GM23338 (cell line): ENCODE measurements at regions not wholly inside any gene's neighbourhood (a gene's known extent, or its start where the extent isn't known, plus 50 kb on each side); places are given as distances from the start of the nearest gene placed in this dataset.

Experiments used
- CREB1 ChIP-seq: fragments of 250-450 bp; sonication (Bioruptor Pico); IDR thresholded peaks from 2 replicates; pipeline ENCODE4 v1.5.0; 2020; ENCODE audit warnings: low read depth, mild to moderate bottlenecking, moderate library complexity
- EZH2 ChIP-seq: fragments of 200-600 bp; sonication (generic); IDR thresholded peaks from one replicate; pipeline ENCODE4 v1.8.0; 2017; ENCODE audit warnings: antibody characterized with exemption, mild to moderate bottlenecking, low read depth; ENCODE audit not compliant: unreplicated experiment
- EZH2phosphoT487 ChIP-seq: fragments of 200-600 bp; sonication (generic); IDR thresholded peaks from one replicate; pipeline ENCODE4 v1.8.1; 2018; ENCODE audit warnings: antibody characterized with exemption; ENCODE audit not compliant: unreplicated experiment
- NANOG ChIP-seq: IDR thresholded peaks from 2 replicates; pipeline ENCODE4 v1.6.1; 2016; ENCODE audit warnings: antibody characterized with exemption, borderline replicate concordance
- POLR2AphosphoS5 ChIP-seq: IDR thresholded peaks from 2 replicates; pipeline ENCODE4 v1.6.1; 2016; ENCODE audit warnings: antibody characterized with exemption, low read depth
- ZNF114 ChIP-seq: fragments of 250-450 bp; sonication (Bioruptor Pico); IDR thresholded peaks from 2 replicates; pipeline ENCODE4 v1.5.0; 2020; ENCODE audit warnings: mild to moderate bottlenecking, moderate library complexity
- ZNF331 ChIP-seq: fragments of 250-450 bp; sonication (Bioruptor Pico); IDR thresholded peaks from 2 replicates; pipeline ENCODE4 v1.5.0; 2020; ENCODE audit warnings: low read depth, mild to moderate bottlenecking, moderate library complexity
- TF ChIP-seq, protein P1 (sequence below), 2 experiments: fragments of 200-600 bp in 1 of 2; sonication (generic) in 1 of 2; conservative IDR thresholded peaks; 2 replicates each; pipeline versions ENCODE4 v1.5.1 to v1.6.1; 2016 to 2017; ENCODE audit warnings: antibody characterized with exemption in 2 of 2, low read depth in 2 of 2, mild to moderate bottlenecking in 2 of 2, moderate library complexity in 1 of 2
- TF ChIP-seq, protein P2 (sequence below): fragments of 250-450 bp; sonication (Bioruptor Pico); IDR thresholded peaks from 2 replicates; pipeline ENCODE4 v1.5.0; 2020; ENCODE audit warnings: mild to moderate bottlenecking, moderate library complexity
- TF ChIP-seq, protein P3 (sequence below): IDR thresholded peaks from 2 replicates; pipeline ENCODE4 v1.6.1; 2016; ENCODE audit warnings: antibody characterized with exemption
- TF ChIP-seq, protein P4 (sequence below): IDR thresholded peaks from one replicate; pipeline ENCODE4 v1.6.1; 2018; ENCODE audit warnings: antibody characterized with exemption; ENCODE audit not compliant: unreplicated experiment

DNA sequence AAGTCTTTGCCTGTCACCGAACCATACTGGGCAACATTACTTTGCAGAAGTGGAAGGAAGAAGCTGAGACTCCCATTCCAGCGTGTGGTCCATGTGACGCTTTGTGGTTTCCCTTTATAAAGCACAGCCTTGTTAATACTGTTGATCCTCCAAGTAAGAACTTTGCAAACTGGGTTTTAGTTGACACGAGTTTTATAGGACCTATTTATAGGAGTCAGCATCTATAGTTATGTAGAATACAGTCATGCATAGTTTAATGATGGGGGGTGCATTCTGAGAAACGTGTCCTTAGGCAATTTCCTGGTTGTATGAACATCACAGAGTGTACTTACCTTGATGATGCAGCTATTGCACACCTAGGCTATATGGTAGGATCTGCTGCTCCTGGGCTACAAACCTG is 1879.4 kb upstream of the TENM3 start:
- TF ChIP-seq, protein P1, sequence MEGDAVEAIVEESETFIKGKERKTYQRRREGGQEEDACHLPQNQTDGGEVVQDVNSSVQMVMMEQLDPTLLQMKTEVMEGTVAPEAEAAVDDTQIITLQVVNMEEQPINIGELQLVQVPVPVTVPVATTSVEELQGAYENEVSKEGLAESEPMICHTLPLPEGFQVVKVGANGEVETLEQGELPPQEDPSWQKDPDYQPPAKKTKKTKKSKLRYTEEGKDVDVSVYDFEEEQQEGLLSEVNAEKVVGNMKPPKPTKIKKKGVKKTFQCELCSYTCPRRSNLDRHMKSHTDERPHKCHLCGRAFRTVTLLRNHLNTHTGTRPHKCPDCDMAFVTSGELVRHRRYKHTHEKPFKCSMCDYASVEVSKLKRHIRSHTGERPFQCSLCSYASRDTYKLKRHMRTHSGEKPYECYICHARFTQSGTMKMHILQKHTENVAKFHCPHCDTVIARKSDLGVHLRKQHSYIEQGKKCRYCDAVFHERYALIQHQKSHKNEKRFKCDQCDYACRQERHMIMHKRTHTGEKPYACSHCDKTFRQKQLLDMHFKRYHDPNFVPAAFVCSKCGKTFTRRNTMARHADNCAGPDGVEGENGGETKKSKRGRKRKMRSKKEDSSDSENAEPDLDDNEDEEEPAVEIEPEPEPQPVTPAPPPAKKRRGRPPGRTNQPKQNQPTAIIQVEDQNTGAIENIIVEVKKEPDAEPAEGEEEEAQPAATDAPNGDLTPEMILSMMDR (conservative IDR thresholded peaks at IDR 0.05; ENCODE audit: low read depth in 2 of 2) = no peak
- TF ChIP-seq POLR2AphosphoS5 (no peak), EZH2phosphoT487 (no peak), EZH2 (no peak), ZNF331 (CRISPR knock-in tag) (no peak), CREB1 (CRISPR knock-in tag) (no peak), NANOG (no peak), ZNF114 (CRISPR knock-in tag) (no peak)
- TF ChIP-seq, protein P2, sequence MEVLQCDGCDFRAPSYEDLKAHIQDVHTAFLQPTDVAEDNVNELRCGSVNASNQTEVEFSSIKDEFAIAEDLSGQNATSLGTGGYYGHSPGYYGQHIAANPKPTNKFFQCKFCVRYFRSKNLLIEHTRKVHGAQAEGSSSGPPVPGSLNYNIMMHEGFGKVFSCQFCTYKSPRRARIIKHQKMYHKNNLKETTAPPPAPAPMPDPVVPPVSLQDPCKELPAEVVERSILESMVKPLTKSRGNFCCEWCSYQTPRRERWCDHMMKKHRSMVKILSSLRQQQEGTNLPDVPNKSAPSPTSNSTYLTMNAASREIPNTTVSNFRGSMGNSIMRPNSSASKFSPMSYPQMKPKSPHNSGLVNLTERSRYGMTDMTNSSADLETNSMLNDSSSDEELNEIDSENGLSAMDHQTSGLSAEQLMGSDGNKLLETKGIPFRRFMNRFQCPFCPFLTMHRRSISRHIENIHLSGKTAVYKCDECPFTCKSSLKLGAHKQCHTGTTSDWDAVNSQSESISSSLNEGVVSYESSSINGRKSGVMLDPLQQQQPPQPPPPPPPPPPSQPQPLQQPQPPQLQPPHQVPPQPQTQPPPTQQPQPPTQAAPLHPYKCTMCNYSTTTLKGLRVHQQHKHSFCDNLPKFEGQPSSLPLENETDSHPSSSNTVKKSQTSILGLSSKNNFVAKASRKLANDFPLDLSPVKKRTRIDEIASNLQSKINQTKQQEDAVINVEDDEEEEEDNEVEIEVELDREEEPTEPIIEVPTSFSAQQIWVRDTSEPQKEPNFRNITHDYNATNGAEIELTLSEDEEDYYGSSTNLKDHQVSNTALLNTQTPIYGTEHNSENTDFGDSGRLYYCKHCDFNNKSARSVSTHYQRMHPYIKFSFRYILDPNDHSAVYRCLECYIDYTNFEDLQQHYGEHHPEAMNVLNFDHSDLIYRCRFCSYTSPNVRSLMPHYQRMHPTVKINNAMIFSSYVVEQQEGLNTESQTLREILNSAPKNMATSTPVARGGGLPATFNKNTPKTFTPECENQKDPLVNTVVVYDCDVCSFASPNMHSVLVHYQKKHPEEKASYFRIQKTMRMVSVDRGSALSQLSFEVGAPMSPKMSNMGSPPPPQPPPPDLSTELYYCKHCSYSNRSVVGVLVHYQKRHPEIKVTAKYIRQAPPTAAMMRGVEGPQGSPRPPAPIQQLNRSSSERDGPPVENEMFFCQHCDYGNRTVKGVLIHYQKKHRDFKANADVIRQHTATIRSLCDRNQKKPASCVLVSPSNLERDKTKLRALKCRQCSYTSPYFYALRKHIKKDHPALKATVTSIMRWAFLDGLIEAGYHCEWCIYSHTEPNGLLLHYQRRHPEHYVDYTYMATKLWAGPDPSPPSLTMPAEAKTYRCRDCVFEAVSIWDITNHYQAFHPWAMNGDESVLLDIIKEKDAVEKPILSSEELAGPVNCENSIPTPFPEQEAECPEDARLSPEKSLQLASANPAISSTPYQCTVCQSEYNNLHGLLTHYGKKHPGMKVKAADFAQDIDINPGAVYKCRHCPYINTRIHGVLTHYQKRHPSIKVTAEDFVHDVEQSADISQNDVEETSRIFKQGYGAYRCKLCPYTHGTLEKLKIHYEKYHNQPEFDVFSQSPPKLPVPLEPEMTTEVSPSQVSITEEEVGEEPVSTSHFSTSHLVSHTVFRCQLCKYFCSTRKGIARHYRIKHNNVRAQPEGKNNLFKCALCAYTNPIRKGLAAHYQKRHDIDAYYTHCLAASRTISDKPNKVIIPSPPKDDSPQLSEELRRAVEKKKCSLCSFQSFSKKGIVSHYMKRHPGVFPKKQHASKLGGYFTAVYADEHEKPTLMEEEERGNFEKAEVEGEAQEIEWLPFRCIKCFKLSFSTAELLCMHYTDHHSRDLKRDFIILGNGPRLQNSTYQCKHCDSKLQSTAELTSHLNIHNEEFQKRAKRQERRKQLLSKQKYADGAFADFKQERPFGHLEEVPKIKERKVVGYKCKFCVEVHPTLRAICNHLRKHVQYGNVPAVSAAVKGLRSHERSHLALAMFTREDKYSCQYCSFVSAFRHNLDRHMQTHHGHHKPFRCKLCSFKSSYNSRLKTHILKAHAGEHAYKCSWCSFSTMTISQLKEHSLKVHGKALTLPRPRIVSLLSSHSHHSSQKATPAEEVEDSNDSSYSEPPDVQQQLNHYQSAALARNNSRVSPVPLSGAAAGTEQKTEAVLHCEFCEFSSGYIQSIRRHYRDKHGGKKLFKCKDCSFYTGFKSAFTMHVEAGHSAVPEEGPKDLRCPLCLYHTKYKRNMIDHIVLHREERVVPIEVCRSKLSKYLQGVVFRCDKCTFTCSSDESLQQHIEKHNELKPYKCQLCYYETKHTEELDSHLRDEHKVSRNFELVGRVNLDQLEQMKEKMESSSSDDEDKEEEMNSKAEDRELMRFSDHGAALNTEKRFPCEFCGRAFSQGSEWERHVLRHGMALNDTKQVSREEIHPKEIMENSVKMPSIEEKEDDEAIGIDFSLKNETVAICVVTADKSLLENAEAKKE (CRISPR knock-in tag) = no peak
- TF ChIP-seq, protein P3, sequence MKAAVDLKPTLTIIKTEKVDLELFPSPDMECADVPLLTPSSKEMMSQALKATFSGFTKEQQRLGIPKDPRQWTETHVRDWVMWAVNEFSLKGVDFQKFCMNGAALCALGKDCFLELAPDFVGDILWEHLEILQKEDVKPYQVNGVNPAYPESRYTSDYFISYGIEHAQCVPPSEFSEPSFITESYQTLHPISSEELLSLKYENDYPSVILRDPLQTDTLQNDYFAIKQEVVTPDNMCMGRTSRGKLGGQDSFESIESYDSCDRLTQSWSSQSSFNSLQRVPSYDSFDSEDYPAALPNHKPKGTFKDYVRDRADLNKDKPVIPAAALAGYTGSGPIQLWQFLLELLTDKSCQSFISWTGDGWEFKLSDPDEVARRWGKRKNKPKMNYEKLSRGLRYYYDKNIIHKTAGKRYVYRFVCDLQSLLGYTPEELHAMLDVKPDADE = no peak
- TF ChIP-seq, protein P4, sequence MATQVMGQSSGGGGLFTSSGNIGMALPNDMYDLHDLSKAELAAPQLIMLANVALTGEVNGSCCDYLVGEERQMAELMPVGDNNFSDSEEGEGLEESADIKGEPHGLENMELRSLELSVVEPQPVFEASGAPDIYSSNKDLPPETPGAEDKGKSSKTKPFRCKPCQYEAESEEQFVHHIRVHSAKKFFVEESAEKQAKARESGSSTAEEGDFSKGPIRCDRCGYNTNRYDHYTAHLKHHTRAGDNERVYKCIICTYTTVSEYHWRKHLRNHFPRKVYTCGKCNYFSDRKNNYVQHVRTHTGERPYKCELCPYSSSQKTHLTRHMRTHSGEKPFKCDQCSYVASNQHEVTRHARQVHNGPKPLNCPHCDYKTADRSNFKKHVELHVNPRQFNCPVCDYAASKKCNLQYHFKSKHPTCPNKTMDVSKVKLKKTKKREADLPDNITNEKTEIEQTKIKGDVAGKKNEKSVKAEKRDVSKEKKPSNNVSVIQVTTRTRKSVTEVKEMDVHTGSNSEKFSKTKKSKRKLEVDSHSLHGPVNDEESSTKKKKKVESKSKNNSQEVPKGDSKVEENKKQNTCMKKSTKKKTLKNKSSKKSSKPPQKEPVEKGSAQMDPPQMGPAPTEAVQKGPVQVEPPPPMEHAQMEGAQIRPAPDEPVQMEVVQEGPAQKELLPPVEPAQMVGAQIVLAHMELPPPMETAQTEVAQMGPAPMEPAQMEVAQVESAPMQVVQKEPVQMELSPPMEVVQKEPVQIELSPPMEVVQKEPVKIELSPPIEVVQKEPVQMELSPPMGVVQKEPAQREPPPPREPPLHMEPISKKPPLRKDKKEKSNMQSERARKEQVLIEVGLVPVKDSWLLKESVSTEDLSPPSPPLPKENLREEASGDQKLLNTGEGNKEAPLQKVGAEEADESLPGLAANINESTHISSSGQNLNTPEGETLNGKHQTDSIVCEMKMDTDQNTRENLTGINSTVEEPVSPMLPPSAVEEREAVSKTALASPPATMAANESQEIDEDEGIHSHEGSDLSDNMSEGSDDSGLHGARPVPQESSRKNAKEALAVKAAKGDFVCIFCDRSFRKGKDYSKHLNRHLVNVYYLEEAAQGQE = no peak
